GM18870 (cell line): ENCODE measurements at regions not wholly inside any gene's neighbourhood (a gene's known extent, or its start where the extent isn't known, plus 50 kb on each side); places are given as distances from the start of the nearest gene placed in this dataset.

ENCODE experiments used
- ATAC-seq: cut with Tn5 transposase; IDR thresholded peaks from one replicate; pipeline ENCODE4 v1.9.1; 2021; ENCODE audit warnings: moderate library complexity; ENCODE audit not compliant: unreplicated experiment

DNA sequence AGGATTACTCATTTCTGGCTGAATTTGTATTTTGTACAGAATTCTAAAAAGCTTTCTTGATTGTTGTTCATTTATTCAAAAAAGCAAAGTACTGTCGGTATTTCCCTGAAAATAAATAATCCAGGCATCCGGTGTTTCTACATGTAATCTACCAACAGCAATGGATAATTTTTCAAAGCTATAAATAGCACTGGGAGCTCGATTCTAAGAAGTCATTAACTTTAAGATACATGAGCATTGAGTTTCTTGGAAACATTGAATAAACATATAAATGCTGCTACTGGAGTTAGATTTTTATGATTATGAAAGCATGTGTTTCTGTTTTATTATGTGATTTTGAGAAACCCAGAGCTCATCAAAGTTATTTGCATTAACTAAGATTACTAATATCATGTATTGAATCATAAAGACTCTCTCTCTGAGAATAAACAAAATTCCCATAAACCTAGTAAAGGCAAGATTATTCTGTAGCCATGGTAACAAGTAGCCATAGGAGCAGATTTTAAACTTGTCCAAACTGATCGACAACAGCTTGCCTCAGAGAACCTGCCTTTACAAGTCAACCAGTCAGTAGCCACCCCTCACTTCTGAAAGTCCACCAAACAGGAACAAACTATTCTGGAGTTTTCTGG is 197.0 kb downstream of the DRD1 start:
- ATAC-seq = no peak

DNA sequence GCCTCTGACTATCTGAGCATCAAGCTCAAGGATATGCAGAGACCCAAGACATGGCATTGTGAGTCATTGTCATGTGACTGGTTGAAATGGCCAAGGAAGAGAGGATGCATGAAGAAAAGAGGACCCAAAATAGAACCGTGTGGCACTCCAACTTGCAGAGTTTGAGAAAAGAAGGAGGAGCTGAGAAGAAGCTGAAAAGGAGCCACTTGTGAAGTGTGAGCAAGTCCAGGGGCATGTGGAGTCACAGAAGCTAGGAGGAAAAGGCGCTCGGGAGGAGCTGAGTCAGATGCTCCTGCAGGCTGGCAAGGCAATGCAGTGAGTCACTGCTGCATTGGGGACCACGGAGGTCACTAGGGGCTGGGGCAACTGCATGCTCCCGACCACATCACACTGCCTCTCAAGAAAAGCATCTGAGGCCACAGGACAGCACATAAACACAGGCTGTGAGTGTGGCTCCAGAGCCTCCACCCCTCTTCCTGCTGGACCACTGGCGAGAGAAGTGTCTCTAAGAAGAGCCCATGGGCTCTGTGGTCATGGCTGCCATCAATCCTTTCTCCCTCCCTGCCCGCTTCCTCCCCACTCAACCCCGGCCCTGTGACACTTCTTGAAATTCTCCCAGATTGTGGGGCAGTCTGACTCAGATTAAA is 197.6 kb downstream of the DRD1 start:
- ATAC-seq = no peak

DNA sequence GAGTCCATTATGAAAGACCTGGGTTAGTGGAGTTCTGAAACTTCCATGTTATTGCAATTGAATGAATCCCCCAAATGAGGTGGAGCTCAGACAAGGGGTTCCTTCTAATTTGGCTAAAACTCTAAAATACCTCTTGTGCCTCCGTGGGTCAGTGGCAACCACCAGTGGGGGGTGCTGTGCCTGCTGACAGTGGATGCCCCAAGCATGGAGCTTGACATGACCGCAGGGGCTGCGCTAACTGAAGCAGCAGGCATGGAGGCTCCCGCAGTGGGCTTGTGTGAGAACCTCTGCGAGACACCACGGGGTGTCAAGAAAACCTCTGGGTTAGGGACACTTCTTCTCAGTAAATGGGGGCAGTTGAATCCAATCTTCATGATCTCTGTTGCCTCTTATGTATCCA is 200.5 kb downstream of the DRD1 start:
- ATAC-seq = no peak

- ATAC-seq = no peak
These were observed 201.8 kb downstream of the DRD1 start for GRCh38 chr5:175242207-175242606.

DNA sequence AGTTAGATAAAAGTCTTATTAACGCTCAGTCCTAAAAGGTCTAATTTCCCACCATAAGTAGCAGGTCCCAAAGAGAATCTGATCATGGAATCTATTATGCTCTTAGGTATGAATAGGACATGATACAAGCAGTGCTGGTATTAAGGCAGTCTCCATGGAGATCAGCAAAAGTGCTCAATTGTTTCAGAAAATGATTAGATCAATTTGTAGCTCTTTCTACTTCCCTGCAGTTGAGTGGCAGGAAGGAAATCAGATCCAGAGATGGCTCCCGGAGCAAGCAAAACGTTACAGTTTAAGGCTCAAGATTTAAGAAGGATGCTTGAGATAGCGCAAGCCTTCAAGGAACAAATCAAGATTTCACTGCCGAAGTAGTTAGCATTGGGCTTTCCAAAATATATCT is 205.7 kb downstream of the DRD1 start:
- no peak for ATAC-seq

DNA sequence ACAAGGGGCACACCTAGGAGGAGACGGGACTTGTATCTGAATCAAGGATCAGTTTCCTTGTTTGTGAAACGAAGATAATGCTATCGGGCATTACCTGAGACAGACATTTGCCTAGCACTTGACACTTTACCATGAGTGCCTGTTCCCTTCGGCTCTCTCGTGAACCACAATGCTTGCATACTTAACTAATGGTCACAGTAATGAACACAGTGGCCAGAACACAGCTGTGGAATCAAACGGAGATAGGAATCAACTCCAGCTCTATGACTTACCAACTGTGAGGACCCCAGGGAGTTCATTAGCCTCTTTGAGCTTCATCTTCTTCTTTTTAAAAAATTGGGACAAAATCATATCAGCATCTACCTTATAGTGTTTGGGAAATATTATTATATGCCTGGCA is 207.8 kb downstream of the DRD1 start:
- ATAC-seq = no peak

DNA sequence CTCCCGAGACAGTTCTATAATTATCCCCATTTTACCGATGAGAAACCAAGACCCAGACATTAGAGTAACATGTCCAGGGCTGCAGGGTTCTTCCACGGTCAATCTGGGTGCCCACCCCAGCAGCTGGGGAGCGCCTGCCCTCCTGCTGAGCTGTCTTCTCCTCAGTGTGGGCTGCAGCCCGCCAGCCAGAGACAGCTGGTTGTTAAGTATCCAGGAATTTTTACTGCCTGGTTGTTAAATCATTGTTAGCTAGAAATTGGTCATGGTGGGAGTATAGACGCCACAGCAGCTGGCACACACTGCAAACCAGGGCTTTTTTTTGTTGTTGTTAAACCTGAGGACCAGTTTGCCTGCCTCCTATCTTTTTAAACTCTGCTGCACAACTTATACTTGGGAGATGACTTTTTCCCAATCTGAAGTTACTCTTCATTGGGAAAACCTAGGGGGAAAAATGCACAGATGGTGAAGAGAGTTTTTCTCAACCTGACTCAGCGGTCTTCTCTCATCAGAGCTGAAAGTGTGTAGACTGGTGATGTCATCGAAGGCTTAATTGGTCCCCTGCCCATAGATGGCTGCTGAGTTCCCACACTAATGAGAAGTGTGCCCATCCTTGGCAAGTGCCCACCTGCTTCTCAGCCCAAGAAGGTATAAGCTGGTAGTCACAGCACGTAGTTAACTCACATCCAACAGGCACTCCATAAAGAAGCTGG is 208.6 kb downstream of the DRD1 start:
- ATAC-seq = no peak

- ATAC-seq = no peak
These were observed 213.7 kb downstream of the DRD1 start for GRCh38 chr5:175230299-175230698.

- ATAC-seq = no peak
These were observed 217.5 kb downstream of the DRD1 start for GRCh38 chr5:175226506-175226905.

DNA sequence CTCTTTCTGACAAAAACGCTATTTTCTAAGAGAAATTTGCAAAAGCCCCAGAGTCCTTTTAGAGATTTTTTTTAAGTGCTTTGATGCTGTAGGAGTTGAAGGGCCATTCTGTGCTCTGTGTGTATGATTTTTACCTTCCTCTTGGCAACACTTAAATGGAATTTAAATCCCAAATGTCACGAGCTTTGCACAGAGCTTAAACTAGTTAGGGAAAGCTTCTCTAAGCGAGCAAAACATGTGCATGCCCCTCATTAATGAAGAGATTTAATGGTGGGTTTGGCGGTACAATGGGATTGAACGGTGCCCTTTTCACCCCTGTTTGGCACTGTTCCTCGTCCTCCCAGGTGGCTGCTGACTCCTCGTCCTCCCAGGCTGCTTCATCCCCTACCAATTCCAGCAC is 220.7 kb downstream of the DRD1 start:
- no peak for ATAC-seq

GRCh38 chr5:175222621-175223020 is 221.4 kb downstream of the DRD1 start:
- ATAC-seq = no peak

DNA sequence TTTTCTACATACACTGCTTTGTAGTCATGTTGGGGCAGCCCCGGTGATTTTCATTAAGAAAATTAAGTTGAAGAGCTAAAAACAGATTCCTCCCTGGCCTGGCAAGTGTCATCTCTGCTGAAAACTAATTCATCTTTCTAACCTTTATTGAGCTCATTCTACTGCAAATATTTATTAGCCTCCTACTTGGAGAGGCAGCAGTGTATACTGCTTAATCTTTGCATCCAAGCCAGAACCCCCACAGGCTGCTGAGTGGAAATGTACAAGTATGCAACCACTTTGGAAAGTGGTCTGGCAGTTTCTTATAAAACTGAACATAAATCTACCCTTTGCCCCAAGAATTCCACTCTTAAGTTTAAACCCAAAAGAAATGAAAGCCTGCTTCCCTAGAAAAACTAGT is 223.4 kb downstream of the DRD1 start:
- no peak for ATAC-seq

DNA sequence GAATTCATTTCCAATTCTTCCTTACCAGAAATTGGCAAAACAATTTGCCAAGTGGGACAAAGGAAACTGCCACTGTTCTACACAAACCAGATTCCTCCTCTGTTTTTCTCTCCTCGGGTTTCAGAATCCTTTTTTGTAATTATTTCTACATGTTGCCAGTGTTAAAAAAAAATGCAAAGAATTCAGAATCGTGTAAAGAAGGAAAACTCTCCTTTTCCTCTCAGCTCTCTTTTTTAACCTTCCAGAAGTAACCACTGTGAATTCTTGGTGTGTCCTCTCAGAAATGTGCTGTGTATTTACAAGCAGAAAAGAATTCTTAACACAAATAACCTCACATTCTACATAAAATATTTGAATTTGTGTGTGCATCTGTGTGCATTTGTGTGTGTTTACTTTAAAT is 224.6 kb downstream of the DRD1 start:
- ATAC-seq = no peak

DNA sequence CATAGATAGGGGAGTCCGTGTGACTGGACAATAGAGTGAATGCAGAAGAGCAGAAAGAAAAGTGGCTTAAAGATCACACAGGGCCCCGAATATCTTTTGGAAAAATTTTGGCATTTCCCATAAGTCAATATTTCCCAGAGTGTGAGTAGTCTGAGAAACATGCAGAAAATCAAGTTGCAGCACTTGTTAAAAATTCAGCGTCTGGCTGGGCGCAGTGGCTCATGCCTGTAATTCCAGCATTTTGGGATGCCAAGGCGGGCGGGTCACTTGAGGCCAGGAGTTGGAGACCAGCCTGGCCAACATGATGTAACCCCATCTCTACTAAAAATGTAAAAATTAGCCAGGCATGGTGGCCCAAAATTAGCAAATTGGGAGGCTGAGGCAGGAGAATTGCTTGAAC is 227.0 kb downstream of the DRD1 start:
- ATAC-seq = no peak

DNA sequence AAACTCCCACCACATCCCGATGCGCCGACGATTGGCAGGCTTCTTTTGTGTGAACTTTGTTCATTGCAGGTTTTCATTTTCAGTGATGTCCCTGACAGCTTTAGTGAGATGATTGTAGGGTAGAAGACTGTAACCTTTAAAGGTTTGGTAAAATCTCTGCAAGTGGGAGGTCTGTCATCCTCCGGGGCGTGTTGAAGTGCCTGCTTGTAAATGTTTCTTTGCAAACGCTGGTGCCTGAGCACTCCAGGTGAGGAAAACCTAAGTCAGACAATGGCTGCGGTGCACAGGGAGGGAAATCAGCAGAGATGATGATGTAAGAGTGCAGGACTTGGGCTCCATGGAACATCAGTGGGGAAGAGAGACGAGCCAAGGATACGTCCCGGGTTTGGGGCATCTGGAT is 228.1 kb downstream of the DRD1 start:
- ATAC-seq = no peak

- no peak for ATAC-seq
These were observed 229.8 kb downstream of the DRD1 start for GRCh38 chr5:175214152-175214551.

GRCh38 chr5:175211956-175212756 is 231.8 kb downstream of the DRD1 start:
- ATAC-seq = no peak

- ATAC-seq = no peak
These were observed 236.5 kb downstream of the DRD1 start for GRCh38 chr5:175207321-175208040.

DNA sequence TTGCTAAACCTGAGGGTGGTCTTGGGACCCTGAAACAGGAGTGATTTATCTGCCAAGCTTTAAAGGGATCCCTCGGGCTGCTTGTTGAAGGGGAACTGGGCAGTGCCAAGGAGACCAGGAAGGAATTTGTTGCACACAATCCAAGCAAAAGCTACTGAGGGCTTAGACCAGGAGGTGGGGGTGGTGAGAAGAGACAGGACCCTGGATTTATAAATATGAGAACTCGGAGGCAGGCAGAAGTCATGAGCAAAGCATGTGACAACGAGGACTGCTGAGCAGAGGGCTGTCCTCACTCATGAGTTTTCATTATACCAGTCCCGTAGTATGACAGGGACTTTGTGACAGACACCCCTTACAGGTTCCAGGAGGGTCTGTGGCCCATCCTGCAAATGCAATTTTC is 237.3 kb downstream of the DRD1 start:
- no peak for ATAC-seq

- ATAC-seq = no peak
These were observed 241.4 kb downstream of the DRD1 start for GRCh38 chr5:175202463-175203068.

DNA sequence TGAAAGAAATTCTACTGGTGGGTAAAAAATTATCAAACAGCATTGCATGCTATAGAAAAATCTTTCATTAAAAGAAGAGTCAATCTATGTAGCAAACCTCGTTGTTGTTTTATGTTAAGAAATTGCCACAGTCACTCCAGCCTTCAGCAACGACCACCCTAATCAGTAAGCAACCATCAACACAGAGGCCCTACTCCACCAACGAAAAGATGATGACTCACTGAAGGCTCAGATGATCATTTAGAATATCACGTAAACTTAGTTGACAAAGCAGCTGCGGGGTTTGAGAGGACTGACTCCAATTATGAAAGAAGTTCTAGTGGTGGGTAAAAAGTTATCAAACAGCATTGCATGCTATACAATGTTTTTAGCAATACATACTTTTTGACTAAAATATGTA is 242.6 kb downstream of the DRD1 start:
- ATAC-seq = no peak
